HEK293 (cell line): ENCODE measurements at regions not wholly inside any gene's neighbourhood (a gene's known extent, or its start where the extent isn't known, plus 50 kb on each side); places are given as distances from the start of the nearest gene placed in this dataset.

Experiments
- ZNF274 ChIP-seq, 2 experiments: fragments of 200-500 bp in 1 of 2; fragments of 450-650 bp in 1 of 2; sonication (Bioruptor generic) in 1 of 2; formaldehyde crosslinking in 1 of 2; IDR thresholded peaks; 2 replicates each; pipeline versions ENCODE4 v1.5.1 to v1.6.1; 2014 to 2016; ENCODE audit warnings: borderline replicate concordance in 1 of 2, inconsistent platforms in 1 of 2, low read length in 1 of 2, missing biosample characterization in 1 of 2, missing genetic modification characterization in 1 of 2
- ZNF660 ChIP-seq: fragments of 450-650 bp; IDR thresholded peaks from 2 replicates; pipeline ENCODE4 v1.5.1; 2018; ENCODE audit warnings: missing biosample characterization, mild to moderate bottlenecking, missing genetic modification characterization
- TF ChIP-seq, protein P1 (sequence below): fragments of 450-650 bp; formaldehyde crosslinking; IDR thresholded peaks from 2 replicates; pipeline ENCODE4 v1.5.1; 2016; ENCODE audit warnings: missing biosample characterization, missing genetic modification characterization
- TF ChIP-seq, protein P2 (sequence below): fragments of 450-650 bp; formaldehyde crosslinking; IDR thresholded peaks from 2 replicates; pipeline ENCODE4; 2016; ENCODE audit warnings: missing biosample characterization, missing genetic modification characterization

DNA sequence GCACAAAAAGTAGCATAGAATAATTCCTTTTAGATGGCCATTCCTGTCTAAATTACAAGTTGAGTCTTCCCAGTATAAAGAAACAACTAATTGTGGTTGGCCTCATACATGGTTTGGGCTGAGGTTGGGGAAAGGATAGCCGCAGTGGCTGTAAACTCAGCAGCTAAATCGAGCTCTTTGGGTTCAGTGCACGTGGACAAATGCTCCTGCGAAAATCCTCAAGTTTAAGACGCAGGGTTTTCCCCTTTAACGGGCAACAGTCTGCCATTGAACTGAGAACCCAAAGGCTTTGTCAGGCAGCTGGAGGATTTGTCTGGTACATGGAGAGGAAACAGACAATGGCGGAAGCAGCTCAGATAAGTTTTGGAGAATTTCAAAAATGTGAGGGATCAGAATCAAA is 331.9 kb downstream of the TGFB2 start:
- TF ChIP-seq, protein P1, sequence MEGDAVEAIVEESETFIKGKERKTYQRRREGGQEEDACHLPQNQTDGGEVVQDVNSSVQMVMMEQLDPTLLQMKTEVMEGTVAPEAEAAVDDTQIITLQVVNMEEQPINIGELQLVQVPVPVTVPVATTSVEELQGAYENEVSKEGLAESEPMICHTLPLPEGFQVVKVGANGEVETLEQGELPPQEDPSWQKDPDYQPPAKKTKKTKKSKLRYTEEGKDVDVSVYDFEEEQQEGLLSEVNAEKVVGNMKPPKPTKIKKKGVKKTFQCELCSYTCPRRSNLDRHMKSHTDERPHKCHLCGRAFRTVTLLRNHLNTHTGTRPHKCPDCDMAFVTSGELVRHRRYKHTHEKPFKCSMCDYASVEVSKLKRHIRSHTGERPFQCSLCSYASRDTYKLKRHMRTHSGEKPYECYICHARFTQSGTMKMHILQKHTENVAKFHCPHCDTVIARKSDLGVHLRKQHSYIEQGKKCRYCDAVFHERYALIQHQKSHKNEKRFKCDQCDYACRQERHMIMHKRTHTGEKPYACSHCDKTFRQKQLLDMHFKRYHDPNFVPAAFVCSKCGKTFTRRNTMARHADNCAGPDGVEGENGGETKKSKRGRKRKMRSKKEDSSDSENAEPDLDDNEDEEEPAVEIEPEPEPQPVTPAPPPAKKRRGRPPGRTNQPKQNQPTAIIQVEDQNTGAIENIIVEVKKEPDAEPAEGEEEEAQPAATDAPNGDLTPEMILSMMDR (tag by site-specific recombination) = no peak
- no peak for TF ChIP-seq ZNF274 (IDR thresholded peaks at IDR 0.05; ENCODE audit: low read length)
- TF ChIP-seq ZNF274 (tag by site-specific recombination; IDR thresholded peaks at IDR 0.05; ENCODE audit: borderline replicate concordance) = no peak
- no peak for TF ChIP-seq ZNF660
- TF ChIP-seq, protein P2, sequence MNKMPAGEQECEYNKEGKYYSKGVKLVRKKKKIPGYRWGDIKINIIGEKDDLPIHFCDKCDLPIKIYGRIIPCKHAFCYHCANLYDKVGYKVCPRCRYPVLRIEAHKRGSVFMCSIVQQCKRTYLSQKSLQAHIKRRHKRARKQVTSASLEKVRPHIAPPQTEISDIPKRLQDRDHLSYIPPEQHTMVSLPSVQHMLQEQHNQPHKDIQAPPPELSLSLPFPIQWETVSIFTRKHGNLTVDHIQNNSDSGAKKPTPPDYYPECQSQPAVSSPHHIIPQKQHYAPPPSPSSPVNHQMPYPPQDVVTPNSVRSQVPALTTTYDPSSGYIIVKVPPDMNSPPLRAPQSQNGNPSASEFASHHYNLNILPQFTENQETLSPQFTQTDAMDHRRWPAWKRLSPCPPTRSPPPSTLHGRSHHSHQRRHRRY = no peak
